ENCODE measurements at regions not wholly inside any gene's neighbourhood (a gene's known extent, or its start where the extent isn't known, plus 50 kb on each side); places are given as distances from the start of the nearest gene placed in this dataset.
"Not testable (repeated sequence)": the region's sequence is repeated elsewhere in the genome, so short reads cannot be mapped to it uniquely, and the experiment has no call there.

- no peak for DNase-seq
These were observed 177.1 kb downstream of the EVX1 start for GRCh38 chr7:27419581-27420177.

- DNase-seq, result no peak
These were observed 178.1 kb downstream of the EVX1 start for GRCh38 chr7:27420702-27421101.

DNA sequence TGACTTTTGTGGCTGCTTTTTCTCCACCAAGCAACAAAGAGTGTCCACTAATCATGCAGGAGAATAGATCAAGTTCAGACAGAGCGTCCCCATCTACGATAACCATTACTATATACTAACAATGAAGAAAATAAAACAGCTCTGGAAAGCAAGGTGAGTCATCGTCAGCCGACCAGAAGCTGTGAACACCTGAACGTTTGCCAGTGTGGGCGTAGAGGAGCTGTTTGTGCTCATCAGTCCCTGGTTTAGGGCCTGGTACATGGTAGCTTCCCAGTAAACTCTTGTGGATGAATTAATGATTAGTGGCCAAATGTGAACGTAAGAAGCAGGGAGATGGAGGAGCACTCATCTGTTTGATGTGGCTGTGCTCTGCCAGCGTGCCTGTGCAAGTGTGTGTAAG lies 180.7 kb downstream of the EVX1 start:
- DNase-seq, result no peak

DNA sequence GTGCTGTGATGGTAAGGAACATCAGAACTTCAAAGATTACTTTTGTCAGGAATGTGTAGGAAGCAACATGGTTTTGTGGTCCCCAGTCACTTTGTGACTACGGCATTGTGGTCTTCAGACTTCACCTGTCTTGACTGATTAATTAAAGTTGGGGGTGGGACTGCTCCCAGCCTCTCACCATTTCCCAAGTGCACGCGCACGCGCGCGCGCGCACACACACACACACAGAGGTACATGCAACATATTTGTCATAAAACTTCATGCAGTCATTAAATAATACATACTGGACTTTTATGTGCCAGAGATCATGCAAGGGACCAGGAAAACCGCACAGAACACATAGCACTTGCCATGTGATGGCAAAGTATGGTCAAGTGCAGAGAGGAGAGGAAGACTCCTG lies 181.2 kb downstream of the EVX1 start:
- no peak for DNase-seq

DNA sequence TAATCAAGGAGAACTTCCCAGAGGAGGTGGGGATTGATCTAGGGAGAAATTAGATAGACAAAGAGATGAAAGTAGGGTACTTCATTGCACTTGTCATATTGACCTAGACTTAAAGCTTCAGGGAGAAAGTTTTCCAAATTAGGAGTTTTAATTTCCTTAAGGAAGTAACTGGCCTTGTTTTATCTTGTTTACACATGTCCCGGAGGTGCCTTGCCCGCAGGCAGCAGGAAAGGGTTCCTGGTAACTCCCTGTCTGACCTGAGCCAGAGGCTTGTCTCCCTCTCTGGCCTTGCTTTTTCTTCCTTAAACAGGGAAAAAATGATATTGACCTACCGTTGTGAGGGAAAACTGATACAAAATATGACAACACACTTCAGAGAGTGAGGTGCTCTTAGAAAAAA lies 181.6 kb downstream of the EVX1 start:
- DNase-seq, result no peak

- no peak for DNase-seq
These were observed 182.1 kb downstream of the EVX1 start for GRCh38 chr7:27424749-27425148.

DNA sequence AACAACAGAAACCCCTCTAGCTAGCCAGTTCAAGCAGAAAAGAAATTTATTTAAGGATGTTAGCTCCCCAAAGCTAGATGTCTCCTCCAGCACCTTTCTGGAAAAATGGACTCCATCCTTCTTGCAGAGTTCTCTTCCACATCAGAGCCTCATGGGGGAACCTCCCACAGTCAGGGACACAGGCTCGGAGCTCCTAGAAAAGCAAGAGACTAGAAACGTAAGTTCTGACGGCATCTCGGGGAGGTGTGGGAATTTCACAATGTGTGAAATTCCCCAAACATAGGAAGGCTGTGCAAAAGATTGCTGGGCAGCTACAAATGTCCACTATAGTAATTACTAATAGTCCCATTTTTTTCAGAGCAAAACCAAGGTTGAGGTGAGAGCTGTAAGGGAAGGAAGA lies 184.8 kb downstream of the EVX1 start:
- no peak for DNase-seq

GRCh38 chr7:27430105-27430504 lies 187.5 kb downstream of the EVX1 start:
- no peak for DNase-seq

DNA sequence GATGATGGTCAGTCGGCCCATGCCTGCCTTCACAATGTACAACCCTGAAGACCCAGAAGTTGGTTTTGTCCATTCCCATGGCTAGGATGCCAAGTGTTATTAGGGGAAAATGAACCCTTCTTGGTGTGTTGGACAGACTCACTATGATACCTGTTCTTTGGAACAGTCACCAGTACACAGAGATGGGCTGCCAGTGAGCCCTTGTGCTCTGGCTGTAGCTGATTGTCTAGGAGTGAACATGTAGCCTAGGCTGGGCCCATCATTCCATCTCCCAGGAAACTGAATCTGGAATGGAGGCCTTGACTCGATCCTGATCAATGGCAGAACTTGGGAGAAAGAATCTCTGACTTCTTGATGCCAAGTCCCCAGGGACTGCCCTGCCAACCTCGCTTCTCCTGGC lies 188.9 kb downstream of the EVX1 start:
- no peak for DNase-seq

- peak in 1 of 2 experiments; percentile 7 for DNase-seq
These were observed 191.0 kb downstream of the EVX1 start for GRCh38 chr7:27433581-27433980.

DNA sequence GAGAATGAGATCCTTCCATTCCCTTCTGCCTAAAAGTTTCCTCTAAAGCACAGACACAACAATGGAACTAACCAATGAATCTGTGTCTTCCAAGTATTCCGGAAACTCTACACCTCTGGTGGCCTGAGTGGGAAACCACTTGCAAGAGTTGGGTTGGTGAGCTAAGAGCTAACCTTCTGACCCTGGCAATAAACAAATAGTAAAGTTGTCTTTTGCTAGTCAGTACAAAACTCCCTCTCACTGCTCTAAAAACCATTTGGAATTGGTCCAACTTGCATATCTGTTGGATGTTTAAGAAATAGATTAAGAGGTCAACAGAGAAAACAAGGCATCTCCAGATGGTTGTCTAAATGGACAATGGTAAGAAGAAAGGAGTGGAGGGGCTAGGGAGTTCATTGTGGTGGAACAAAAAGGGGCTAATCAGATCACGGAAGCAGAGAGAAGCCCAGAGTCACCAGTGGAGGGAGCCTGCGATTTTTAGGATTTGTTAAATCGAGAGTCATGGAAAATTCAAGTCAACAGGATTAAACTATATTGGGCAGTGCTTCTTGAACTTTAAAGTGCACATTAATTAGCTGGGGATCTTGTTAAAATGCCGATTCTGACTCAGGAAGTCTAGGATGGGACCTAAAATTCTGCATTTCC lies 192.3 kb downstream of the EVX1 start:
- peak in 1 of 2 experiments; percentile 4 for DNase-seq

DNA sequence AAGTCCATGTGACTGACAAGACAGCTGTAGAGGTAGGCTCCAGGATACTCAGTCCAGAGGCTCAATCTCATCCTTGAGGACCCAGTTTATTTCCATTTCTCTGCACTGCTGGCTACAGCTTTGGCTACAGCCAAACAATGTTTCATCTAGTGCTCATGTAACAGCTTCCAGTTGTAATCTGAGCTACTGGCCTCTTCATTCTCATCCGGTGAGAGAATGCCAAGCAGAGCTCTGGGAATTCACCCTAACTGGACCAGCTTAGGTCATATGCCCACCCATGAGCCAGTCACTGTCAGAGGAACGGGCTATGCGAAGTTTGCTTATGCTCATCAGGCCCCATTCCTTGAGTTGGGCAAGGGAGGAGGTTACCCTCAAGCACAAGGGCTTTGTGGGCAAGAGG lies 192.9 kb downstream of the EVX1 start:
- no peak for DNase-seq

DNA sequence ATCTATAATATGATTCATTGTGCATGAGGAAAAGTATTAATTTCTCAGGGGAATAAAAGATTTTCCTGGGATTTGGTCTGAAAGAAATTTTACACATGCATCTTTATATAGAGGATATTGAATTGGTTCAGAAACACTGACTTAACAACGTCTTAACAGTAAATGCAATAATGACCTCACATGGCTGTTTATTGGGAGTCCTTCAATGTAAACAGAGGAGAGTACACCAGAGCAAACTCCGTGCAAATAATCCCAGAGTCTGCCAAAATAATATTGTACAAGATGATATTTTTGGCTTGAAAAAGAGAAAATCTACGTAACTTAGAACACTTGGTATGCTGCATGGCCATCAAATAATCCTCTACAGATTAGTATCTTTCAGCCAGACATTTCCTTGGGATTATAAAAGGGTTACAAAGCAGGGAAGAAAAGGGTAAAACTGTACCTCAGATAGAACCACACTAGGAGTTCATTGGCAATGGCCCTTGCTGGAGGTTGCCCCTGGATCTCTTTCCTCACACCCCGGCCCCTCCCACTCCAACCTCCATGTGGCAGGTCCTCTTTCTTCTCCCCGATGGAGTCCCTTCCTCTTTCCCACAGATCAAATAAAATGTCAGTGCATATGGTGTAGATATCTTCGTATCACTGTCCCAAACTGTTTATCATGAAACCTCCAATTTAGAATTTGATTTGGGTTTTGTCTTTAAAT lies 196.4 kb downstream of the EVX1 start:
- no peak for DNase-seq

DNA sequence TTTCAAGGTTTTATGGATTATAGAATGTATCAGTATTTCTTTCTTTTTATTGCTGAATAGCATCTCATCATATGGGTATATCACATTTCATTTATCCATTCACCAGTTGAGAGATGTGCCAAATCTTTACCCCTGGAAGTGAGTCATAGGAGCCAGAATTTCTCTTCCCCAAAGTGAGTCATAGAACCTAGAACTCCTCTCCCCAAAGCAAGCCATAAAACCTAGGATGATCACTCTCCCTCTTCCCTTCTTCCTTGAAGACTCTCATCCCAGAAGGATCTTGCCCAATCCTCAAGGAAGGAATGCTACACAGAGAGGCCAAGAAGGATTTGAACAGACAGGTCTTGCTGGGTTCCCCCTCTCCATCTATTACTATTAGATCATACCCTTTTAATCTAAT lies 199.9 kb downstream of the EVX1 start:
- no peak for DNase-seq

DNA sequence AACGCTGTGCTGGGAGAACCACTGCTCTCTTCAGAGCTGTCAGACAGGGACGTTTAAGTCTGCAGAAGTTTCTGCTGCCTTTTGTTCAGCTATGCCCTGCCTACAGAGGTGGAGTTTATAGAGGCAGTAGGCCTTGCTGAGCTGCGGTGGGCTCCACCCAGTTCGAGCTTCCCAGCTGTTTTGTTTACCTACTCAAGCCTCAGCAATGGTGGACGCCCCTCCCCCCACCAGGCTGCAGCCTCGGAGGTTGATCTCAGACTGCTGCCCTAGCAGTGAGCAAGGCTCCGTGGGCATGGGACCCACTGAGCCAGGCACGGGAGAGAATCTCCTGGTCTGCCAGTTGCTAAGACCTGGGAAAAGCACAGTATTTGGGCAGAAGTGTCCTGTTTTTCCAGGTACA lies 206.4 kb downstream of the EVX1 start:
- DNase-seq, result not testable (repeated sequence)

DNA sequence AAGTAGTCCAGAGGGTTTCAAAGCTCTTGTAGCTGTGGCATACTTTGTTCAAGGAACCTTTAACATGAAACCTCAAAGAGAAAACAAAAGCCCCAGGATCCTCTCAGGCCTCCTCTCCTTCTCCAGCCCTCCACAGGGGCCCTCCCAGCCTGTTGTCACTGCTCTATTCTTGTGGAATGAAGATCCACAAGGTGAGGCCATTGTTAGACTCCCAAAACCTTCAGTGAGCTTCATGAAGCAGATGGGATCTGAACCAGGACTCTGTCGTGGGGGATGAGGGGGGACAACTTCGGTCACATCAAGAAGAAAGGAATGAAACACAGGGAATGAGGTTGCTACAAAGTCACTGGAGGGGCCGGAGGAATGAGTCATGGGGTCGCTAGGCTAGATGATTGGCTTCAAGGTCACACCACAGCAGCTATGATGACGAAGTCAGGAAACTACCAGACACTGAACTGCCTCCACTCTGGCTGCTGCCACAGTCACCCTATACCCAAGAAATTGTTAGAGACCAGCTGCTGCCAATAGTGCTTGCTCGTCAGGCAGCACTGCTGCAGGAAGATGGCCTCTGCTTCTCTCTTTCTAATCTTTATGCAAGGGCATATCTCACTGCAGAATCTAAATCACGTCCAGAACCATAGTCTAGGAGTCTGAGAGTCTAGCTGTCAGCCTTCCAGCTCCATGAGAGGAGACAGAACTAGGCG lies 208.8 kb downstream of the HIBADH start:
- no peak for DNase-seq

DNA sequence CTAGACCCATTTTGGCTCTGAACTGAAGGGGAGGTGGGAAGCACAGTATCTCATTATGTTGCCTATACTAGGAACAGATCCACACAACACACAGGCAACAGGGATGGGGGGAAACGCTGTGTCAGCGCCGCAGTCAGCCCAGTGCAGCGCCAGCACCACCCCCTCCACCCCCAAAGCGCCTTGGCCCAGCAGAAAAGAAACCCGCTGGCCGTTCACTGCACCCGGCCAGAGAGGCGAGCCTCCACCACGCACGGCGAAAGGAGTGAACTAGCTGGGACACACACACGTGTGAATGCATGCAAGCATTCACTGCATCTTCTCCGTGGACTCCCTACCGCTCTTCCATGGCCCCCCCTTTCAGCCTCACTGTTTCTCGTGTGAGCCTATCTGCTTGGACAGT lies 205.6 kb downstream of the HIBADH start:
- DNase-seq, result not testable (repeated sequence)

- DNase-seq, result not testable (repeated sequence)
These were observed 204.8 kb downstream of the HIBADH start for GRCh38 chr7:27457603-27458565.

DNA sequence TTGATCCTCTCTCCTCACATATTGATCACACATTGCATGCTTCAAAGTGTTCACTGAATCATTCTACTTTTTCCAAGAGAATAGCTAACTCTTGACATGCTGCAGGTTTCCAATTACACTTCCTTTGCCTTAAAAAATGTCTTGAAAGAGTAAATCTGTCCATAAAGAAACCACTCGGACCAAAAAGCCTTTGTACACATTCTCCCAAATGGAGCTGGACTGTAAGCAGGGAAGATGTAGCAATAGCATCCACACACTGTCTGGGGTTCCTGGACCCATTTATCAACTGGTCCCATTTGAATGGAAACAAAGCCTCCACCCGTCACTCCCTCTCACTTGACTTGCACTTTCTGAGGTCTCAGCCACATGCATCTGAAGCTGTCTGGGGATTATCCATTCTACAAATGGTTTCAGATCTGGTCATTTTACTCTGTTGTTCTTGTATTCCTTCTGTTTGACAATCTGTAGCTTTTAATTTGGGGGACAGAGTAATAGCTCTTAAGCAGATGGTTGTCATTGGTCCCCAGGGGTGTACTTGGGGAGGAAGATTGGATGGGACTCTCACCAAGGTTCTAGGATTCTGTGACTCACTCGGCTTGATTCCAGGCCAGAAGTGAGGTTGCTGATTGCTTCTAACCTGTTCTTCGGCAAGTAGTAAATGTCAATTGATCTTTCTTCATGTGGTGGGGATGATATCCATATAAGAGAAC lies 203.5 kb downstream of the HIBADH start:
- no peak for DNase-seq

- no peak for DNase-seq
These were observed 203.0 kb downstream of the HIBADH start for GRCh38 chr7:27459731-27460053.

DNA sequence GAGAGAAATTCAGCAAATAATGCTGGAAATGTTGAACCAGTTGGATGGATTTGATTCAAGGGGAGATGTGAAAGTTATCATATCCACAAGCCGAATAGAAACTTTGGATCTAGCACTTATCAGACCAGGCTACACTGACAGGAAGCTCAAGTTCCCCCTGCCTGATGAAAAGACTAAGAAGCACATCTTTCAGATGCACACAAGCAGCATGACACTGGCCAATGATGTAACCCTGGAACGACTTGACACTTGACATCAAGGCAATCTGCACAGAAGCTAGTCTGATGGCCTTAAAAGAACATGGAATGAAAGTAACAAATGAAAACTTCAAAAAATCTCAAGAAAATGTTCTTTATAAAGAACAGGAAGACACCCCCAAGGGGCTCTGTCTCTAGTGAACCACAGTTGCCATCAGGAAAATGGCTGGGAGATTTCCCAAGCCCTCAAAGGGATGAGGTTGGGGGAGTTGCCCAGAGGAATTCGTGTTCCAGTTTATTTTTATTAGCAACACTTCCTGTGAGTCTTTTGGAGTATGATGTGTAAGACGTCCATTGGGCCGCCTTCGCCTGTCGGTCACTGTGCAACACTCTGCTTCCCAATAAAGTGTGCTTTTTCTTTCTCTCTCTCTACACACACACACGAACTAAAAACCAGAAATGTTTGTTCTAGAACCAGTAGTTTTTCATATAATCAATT lies 200.0 kb downstream of the HIBADH start:
- no peak for DNase-seq

All from NCI-H524 (cell line).